MV-4-11 (cell line): ENCODE measurements at regions not wholly inside any gene's neighbourhood (a gene's known extent, or its start where the extent isn't known, plus 50 kb on each side); places are given as distances from the start of the nearest gene placed in this dataset.
"Not testable (repeated sequence)": the region's sequence is repeated elsewhere in the genome, so short reads cannot be mapped to it uniquely, and the experiment has no call there.

ENCODE experiments used
- DNase-seq: peaks from one replicate; lab custom pipeline; 2025; lab: John Stamatoyannopoulos, UW

GRCh38 chr12:32010631-32011336 is 51.6 kb downstream of the RESF1 start:
- no peak for DNase-seq

- DNase-seq: no peak
Observed at GRCh38 chr12:32012249-32012785, 53.1 kb downstream of the RESF1 start.

- no peak for DNase-seq
Observed at GRCh38 chr12:32015036-32015435, 55.8 kb downstream of the RESF1 start.

DNA sequence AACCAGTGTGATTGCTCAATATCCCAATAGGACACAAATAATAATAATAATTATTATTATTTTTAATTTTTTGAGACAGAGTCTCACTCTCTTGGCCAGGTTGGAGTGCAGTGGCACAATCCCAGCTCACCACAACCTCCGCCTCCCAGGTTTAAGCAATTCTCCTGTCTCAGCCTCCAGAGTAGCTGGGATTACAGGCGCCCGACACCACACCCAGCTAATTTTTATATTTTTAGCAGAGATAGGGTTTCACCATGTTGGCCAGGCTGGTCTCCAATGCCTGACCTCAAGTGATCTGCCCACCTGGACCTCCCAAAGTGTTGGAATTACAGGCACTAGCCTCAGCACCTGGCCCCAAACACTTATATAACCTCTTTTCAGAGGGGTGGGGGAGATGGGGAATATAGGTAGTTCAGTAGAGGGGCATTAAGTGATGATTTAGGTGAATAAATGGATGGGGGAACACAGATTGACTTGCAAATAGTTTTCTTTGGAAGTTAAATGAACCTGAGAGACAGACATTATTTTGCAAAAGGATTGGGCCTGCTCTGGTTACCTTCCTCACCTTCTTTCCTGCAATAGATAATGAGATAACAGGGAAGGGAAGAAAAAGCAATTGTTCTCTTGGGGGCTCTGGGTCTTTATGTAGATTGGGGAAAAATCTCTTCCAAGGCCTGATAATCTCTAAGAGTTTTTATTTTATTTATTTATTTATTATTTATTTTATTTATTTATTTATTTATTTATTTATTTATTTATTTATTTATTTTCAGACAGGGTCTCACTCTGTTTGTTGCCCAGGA is 57.7 kb downstream of the RESF1 start:
- no peak for DNase-seq

- DNase-seq: no peak
Observed at GRCh38 chr12:32021346-32021773, 62.1 kb downstream of the RESF1 start.

DNA sequence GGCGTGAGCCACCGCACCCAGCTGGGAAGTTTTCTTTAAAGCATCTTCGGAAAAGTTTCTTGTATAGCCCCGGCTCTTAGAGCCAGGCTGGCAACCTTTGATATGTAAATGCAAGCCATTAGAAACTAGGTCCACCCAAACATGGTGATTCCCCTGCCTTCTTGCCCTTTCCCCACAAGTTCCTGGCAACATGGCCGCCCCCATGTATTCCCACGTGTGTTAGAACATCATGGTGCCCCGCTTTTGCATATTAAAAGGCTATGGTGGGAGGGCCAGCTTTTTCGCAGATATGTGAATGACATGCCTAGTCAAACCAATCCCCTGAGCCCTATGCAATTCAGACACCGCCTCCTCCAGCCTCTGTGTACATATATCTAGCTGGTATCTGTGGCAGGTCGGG is 63.2 kb downstream of the RESF1 start:
- DNase-seq: not testable (repeated sequence)

DNA sequence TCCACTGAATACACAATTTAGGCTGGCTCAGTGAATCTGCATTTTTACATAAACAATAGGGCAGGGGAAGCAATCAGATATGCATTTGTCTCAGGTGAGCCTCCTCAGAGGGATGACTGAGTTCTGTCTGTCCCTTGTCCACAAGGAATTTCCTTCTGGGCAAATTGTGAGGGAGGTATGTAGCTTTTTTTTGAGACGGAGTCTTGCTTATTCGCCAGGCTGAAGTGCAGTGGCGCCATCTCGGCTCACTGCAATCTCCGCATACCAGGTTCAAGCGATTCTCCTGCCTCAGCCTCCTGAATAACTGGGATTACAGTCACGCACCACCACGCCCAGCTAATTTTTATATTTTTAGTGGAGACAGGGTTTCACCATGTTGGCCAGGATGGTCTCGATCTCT is 64.6 kb downstream of the RESF1 start:
- not testable (repeated sequence) for DNase-seq

GRCh38 chr12:32024884-32025592 is 65.8 kb downstream of the RESF1 start:
- DNase-seq: no peak

- no peak for DNase-seq
Observed at GRCh38 chr12:32025906-32026305, 66.7 kb downstream of the RESF1 start.

GRCh38 chr12:32027684-32028365 is 68.6 kb downstream of the RESF1 start:
- peak; percentile 87 for DNase-seq

- DNase-seq: no peak
Observed at GRCh38 chr12:32030151-32030550, 70.9 kb downstream of the RESF1 start.

DNA sequence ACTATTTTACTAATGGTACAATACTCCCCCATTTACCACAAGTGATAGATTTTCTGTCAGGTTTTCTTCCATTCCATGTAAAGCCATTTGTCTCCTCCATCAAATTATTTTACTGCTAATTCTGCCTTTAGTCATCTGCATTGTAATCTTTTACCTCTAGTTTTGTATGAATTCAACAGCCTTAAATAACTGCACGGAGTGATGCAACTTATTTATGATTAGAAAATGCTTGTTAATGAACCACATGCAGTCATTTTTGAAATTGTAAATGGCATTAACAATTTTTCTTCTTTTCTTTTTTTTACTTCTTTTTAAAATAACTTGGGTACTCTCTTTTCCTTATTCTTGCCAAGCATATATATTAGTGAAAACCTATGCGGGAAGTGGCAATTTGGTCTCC is 71.5 kb downstream of the RESF1 start:
- DNase-seq: no peak

DNA sequence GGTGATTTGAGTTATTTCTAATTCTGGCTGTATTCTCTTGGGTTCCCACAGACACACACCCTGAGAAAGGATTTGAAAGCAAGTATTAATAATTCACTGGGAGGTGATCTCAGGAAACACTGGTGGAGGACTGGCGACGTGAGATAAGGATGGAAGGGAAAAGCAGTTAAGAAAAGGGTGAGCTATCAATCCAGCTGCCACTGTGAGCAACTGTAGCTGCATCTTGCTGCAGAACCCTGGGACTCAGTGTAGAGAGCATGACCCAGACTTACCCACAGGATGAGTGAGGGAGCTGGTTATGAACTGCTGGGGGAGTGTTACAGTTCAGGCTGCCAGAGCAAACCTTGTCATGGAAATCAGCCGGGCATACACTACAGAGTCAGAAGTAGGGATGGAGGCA is 71.9 kb downstream of the RESF1 start:
- DNase-seq: no peak

DNA sequence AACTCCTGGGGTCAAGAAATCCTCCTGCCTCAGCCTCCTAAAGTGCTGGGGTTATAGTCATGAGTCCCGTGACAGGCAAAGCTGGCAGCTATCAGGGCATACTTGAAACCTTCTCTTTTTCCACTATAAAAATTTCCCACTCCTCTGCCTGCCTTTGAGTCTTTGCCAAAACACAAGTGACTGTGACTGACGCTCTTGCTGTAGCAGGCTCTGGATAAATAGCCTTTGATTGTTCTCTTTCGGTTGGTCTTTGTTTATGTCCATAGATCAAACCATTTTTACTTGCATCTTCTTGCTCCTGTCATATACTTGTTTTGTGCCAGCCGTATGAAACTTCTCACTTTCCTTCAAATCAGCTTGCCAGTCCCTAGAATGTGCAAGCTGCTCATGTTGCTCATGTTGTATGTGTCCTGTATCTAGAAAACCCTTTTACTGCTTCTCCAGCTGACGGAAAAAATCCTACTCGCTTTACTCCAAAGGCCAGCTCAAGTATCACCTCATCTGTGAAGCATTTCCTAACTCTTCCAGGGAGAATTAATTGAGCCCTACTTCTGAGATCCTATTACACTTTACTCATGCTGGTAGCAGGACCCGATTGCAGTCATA is 73.1 kb downstream of the RESF1 start:
- no peak for DNase-seq

DNA sequence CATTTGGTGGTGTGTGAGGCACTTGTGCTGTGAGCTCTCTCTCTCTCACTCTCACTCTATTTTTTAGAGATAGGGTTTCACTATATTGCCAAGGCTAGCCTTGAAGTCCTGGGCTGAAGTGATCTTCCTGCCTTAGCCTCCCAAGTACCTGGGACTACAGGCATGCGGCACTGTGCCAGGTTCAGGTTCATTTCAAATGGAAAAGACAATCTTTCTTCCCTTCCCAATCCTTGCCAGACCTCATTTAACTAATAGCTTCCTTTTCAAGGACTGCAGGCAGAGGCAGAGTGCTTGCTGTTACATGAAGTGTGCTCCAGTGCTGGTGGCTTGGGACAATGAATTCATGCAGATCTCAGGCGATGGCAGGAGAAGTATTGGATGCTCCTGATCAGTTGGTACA is 73.2 kb upstream of the BICD1 start:
- no peak for DNase-seq

GRCh38 chr12:32034045-32034444 is 72.6 kb upstream of the BICD1 start:
- no peak for DNase-seq

GRCh38 chr12:32036477-32037263 is 70.0 kb upstream of the BICD1 start:
- DNase-seq: no peak

DNA sequence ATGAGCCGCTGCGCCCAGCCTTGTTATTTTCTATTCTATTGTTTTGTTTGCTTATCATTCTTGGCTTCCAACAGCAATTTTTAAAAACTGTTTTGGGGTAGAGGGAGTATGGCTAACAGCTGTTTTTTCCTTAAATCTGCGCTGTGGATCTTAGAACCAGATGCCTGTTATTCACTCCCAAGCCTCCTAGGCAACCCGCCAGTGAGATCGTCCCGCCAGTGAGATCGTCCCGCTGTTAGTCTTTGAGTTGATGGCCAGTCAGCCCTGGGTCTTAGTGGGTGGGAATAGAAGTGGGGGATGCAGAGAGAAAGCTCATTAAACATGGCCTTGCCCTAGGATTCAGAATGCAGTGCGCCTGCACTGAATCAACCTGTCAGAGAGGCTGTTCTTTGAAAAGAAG is 67.3 kb upstream of the BICD1 start:
- DNase-seq: no peak

DNA sequence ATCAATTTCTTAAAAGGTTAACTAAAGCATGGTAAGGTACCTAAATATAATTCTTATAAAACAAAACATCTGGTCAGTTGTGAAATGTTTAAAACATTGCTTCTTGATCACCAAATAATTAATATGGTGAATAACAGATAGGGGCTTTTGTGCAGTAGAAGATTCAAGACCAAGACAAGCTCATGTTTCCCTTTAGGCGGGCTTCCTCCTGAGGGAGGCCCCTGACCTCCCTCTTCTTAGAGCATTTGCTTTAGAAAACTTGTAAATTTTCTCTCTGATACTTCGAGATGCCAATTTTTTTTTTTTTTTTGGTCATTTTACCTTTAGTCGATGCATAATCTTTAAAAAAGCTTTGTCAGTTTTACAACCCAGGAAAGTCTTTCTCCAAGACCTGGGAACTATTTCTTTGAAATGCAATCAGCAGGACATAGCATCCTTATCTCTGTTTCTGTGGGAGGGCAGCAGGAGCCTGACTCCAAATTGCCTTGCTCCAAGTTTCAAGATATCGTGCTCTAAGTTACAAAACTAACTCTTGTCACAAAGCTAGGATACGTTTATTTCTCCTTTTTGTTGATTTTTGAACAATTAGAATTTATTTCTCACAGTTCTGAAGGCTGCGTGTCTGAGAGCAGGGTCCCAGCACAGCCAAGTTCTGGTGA is 66.6 kb upstream of the BICD1 start:
- DNase-seq: no peak

- DNase-seq: peak; percentile 10
Observed at GRCh38 chr12:32043928-32044549, 62.6 kb upstream of the BICD1 start.
